Non-pigmented ciliary epithelial cell (primary cell): ENCODE measurements at regions not wholly inside any gene's neighbourhood (a gene's known extent, or its start where the extent isn't known, plus 50 kb on each side); places are given as distances from the start of the nearest gene placed in this dataset.

Experiments
- DNase-seq: peaks from one replicate; pipeline ENCODE4 v3.0.0-alpha.2; 2010; ENCODE audit warnings: low read depth

DNA sequence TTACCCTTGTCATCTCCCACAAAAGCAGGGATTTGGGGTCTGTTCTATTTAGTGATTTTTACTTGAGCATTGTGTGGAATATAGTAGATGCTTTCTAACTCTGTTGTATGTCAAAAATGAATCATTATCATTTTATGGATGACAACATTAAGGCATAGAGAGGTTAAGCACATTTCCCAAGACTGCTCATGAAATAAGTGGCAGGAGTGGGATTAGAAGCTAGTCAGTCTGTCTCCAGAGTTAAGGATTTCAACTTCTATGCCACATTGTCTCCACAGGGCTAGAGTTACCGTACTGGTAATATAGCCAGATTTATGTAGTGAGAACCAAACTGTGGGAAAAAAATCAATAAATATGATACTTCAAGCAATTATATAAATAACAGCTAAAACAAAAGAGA is 170.6 kb upstream of the DCN start:
- DNase-seq, result no peak

DNA sequence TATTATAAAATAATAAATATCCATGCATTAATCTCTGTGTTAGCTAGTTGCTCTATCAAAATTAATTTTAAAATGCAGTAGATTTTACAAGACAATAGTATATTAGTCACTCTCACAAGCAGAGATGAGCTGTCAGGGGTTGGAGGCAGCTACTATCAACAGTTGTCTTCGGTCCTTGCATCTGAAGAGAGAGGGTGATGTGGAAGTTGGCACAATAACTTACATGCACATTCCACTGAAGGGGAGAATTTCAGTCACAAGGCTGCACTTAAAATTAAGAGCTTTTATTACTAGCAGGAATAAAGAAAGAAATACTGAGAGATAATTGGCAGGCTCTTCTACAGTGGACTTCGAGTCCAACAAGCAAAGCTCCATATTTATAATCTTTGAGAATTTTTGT is 166.9 kb upstream of the DCN start:
- no peak for DNase-seq

DNA sequence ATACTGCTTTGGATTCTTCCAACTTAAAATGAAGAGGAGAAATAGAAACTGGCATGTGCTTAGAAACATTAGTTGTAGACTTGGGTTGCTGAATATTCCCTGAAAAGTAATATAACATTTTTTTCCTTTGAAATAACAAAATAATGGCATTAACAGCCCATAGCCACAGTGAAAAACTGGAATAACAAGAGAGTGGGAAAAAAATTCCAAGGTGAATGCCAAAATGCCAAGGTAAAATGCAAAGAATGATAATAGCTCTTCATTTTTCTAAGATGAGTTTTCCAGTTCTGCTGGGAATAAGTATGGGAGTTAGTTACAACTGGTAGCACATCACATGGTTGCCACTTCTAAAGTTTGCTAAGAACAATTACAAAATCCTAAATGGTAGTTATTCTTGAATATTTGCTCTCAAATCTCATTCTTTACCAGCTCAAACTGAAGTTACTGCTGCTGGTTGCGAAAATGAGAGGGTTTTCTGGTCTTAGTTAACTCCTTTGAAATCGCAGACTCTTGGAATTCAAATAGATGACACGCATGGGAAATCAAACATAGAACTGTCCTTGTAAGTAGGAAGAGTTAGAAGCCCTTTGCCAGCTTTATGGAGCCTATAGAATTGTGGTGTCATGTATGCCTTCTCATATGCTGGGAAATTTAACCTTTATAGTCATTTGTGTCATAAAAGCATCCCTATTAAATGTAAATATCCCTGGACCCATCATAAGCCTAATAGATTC is 165.0 kb upstream of the DCN start:
- no peak for DNase-seq

DNA sequence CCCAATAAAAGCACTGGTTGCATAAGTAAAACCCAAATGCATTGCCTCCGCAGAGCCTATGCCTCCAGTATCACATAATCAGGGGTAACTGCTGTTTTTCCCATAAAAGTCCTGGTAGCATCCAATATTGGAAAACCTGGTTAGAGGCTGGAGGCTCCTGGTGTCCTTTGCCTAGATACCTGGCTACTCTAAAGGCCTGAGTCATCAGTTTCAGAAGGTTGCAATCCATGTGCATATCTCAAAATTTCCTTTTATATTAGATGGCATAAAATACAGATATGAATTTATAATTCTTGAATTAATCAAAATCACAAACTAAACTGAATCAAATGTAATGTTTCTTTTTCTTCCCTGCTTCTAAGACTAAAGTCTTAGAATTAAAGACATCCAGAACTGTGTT is 164.2 kb upstream of the DCN start:
- DNase-seq, result no peak

GRCh38 chr12:91344408-91344807 is 161.8 kb upstream of the DCN start:
- DNase-seq, result no peak

DNA sequence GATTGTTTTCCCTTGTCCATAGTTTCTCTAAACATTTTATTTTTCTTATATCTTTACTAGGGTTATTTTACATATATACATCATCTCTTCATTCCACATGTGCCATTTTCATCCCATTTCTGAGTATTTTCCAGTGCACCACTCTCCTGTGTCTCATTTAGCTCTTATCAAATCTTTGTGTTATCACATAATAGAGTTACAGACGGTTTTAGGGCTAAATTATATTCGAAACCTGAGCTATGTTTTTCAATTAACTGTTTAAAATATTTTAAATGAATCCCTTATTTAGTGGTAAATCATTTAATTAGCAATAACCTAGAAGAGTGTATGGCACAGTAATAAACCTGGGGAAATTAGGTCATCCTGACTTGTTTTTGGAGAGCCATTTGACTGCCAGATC is 160.4 kb upstream of the DCN start:
- no peak for DNase-seq

DNA sequence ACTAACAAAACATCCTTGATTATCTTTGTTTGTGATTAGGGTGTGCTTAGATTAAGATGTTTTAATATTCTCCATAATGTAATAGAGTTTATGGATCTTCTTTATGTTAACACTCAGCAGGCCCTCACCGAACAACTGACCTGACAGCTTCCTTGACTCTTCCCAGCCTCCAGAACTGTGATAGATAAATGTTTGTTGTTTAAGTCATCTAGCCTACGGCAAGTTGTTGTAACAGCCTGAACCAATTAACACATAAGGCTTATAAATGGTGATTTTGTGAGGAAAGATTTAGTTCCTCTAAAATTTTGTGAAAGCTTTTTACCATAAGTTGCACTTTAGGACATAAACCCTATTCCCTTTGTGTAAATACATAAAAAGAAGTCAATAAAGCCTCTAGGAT is 156.5 kb upstream of the DCN start:
- no peak for DNase-seq

- no peak for DNase-seq
Measured at GRCh38 chr12:91335699-91336098, 153.1 kb upstream of the DCN start.

- no peak for DNase-seq
Measured at GRCh38 chr12:91333966-91334365, 151.3 kb upstream of the DCN start.

DNA sequence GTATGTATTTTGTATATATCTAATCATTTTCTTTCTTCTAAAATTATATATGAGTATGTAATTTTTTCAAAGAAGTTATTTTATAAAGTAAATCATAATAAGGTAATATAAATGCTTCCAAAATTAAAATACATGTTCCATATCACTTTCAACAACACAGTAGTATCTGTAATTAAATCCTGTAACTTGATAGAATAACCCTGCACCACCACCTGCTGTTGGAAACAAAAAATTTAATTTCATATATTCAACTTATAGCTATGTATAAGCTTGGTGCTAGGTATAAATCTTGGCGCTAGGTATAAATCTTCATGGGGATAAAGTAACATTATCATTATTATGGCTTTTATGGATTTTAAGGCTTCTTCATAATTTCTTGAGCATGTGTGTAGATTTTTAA is 149.7 kb upstream of the DCN start:
- DNase-seq, result no peak

DNA sequence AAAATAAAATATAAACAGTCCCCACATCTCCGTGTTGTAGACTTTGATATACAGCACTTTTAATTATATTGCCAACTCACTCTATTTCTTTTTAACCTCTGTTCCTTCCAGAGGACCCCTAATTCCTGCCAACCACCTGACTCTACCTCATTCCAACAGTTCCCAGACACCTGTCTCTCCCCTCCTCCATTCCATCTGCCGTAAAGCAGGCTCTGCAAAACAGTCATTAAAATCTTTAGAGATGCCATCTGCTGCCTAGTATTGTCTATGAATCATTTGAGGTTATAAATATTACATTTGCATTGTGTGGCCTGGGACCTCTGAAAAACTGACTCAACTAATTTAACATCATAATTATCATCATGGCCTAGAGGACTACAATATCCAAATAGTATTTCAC is 148.8 kb upstream of the DCN start:
- no peak for DNase-seq

GRCh38 chr12:91328451-91328850 is 145.8 kb upstream of the DCN start:
- DNase-seq, result no peak

DNA sequence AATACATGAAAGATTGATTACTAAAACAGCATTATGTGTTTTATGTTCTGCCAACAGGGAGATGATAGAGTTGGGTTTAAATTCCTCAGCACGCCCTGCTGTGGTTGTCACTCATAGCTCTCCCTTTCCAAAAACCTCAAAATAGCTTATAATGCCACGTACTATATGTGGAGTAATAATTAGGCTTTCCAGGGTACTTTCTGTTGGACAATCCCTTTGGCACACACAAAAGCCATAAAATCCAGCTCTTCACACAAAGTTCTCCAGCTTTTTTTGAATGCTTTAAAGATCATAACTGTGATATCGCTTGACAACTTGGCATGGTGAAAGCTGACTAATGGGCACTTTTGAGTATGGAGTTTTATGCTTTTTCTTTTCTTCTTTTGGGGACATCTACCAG is 145.3 kb upstream of the DCN start:
- no peak for DNase-seq

DNA sequence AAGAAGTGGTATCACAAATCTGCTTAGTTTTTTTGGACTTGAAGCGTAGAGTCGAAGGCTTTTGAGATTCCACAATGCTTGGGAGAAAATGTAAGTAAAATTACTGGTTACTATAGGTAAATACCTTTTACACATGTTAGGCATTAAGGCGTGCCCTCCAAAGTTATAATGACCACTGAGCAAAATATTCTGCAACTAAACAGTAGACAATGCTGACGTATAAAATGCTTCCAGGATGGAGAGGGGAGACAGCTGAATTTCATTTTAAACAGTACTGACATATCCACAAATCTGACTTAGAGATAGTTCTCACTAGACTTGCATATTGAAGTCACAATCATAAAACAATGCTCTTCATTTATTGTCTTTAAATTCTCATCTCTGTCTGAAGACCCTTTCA is 144.5 kb upstream of the DCN start:
- no peak for DNase-seq

- peak; percentile 24 for DNase-seq
Measured at GRCh38 chr12:91326058-91327027, 143.7 kb upstream of the DCN start.

DNA sequence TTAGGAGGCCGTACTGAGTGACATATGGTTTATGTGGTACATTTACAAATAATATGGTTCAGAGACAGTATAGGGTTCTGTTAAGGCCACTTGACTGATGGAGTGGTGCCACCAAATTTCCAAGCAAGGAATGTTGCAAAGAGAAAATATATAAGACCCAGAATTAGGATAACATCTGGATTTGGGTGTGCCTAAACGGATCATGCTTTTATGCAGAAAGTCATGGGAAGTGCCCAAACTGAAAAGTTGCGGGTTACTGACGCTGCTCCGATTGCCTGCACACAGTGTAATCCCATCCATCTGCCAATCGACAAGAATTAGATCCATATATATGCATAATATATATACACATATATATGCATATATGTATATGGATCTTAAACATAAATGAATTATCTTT is 138.4 kb upstream of the DCN start:
- no peak for DNase-seq

- no peak for DNase-seq
Measured at GRCh38 chr12:91319071-91319760, 136.6 kb upstream of the DCN start.

DNA sequence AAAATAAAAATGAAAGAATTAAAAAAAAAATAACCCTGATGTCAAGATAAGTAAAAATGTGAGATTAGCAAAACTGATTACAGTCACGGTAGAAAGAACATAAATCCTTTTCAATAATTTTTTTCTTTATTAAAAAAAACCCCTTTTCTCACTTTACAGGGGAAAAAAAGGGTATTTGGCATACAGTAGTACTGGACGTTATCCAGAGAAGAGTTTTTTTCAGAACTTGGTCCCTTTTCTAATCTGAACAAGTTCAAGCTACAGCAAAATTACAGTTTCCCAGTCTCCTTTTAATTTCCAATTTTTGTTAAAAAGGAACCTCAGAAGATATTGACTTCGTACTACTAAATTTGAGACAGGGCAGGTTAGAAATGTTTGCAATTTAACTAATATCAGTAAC is 134.7 kb upstream of the DCN start:
- DNase-seq, result no peak

DNA sequence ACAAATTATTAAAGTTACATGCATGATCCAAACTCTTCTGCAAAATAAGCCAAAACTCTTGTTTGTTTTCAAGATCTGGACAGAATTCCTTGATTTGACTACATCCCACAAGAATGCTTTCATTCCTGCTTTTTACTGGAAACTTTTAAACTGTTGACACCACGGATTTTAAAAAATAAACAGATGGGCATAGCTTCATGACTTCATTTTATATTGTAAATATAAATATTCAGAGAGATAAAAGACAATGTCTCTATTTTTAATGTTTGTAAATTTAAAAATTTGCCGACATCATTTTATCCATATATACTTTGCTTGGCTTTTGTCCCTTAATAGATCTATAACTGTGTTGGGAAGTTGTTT is 134.3 kb upstream of the DCN start:
- DNase-seq, result no peak

DNA sequence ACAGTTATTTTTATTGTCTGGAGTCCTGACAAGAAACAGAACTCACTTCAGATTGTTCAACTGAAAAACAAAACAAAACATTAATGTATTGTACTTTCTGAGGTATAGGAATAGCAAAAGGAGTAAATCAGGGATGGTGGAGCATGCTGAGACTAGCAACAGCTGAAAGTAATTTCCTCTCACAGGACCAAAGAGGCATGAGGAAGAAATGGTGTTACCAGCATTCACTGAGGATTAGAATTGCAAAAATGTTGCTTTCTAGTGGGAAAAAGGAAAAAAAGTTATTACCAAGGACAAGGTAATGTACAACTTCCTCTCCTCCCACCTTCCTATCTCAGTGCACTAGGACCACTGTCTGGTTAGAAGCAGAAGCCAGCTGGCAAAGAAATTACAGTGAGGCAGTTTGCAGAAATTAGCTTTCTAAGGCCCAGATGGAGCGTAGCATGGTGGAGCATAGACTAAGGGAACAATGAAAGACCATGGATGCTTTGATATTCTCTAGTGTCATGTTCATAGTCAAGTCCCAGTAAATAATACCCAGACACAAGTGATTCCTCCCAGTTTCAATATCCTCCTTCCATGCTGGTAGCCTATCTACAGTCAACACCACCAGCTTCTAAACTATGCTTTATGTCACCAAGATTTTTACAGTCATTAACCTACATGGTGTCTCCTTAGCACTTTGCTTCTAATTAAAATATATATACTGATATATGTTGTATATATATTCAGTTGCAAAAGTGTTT is 133.7 kb upstream of the DCN start:
- DNase-seq, result no peak

GRCh38 chr12:91311081-91311480 is 128.5 kb upstream of the DCN start:
- DNase-seq, result no peak

DNA sequence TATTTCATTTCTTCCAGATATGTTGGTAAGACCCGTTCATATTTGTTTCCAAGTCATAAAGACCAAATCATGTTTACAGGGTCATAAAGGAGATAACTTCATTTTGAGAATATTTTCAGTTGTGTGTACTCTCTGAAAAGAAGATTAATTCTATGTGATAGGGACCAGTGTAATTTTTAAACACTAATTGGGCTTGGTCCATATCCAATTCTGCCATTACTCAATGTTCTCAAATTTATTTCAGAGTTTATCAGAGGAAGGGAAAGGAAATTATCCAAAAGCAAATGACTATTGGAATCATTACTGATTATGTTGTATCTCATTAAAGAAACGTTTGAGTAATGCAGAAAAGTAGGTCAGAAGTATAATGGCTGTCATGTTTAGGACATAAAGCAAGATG is 126.8 kb upstream of the DCN start:
- DNase-seq, result no peak
